GM12878 (cell line): ENCODE measurements at regions not wholly inside any gene's neighbourhood (a gene's known extent, or its start where the extent isn't known, plus 50 kb on each side); places are given as distances from the start of the nearest gene placed in this dataset.

Experiments
- ATAC-seq: fragments of 200-7000 bp; cut with Tn5 transposase; 3 replicates; pipeline ENCODE4 v1.9.1; 2020; ENCODE audit warnings: mild to moderate bottlenecking, moderate library complexity
- BruUV-seq: library from RNA; stranded (reverse); fragments of 400-500 nt; replicated peaks from 2 replicates; lab custom pipeline; 2021; lab: Mats Ljungman, UMichigan
- CTCF ChIA-PET: fragments of 300-600 bp; sonication (Branson Sonifier 250); formaldehyde crosslinking; extraction: SDS; loops from one replicate; lab custom pipeline; 2021; ENCODE audit warnings: inconsistent platforms; lab: Yijun Ruan, JAX
- POLR2A ChIA-PET: fragments of 350-600 bp; formaldehyde crosslinking; extraction: SDS; loops from one replicate; lab custom pipeline; 2021; ENCODE audit warnings: inconsistent platforms; lab: Charles Lee
- RAD21 ChIA-PET: fragments of 300-600 bp; sonication (Branson Sonifier 250); formaldehyde crosslinking; loops from one replicate; lab custom pipeline; 2023; ENCODE audit warnings: antibody characterized with exemption; ENCODE audit not compliant: unreplicated experiment; lab: Charles Lee
- SMC1A ChIA-PET: fragments of 300-600 bp; sonication (Branson Sonifier 250); formaldehyde crosslinking; loops from one replicate; lab custom pipeline; 2023; ENCODE audit not compliant: unreplicated experiment, uncharacterized antibody; lab: Charles Lee
- DNase-seq: peaks from one replicate; pipeline ENCODE4 v3.0.0-alpha.2; 2011; ENCODE audit warnings: low read depth, low spot score
- FAIRE-seq: peaks from 3 replicates; lab custom pipeline; 2011; peaks lifted over from hg19 to GRCh38; lab: Jason Lieb, UNC
- H2AFZ ChIP-seq: 2 replicates; pipeline ENCODE4 v1.6.0; 2011; ENCODE audit warnings: low read depth, low read length, control low read depth; ENCODE audit not compliant: control insufficient read depth
- H3K27ac ChIP-seq: 2 replicates; pipeline ENCODE4 v1.5.1; 2011; ENCODE audit warnings: control low read depth; ENCODE audit not compliant: control insufficient read depth, insufficient read depth
- H3K27me3 ChIP-seq, 2 experiments: replicated peaks in 1 of 2; 2 replicates each; pipeline versions ENCODE4 v1.6.0 to v1.6.1; 2011; ENCODE audit warnings: low read length in 1 of 2; ENCODE audit not compliant: control insufficient read depth in 2 of 2, insufficient read depth in 2 of 2
- H3K36me3 ChIP-seq, 2 experiments: 2 replicates each; pipeline ENCODE4 v1.5.1; 2011; ENCODE audit warnings: low read length in 1 of 2; ENCODE audit not compliant: control insufficient read depth in 2 of 2, insufficient read depth in 2 of 2
- H3K4me1 ChIP-seq: 2 replicates; pipeline ENCODE4 v1.6.1; 2011; ENCODE audit warnings: mild to moderate bottlenecking, low read length, moderate library complexity, mixed read lengths; ENCODE audit not compliant: control insufficient read depth, insufficient read depth
- H3K4me2 ChIP-seq: 2 replicates; pipeline ENCODE4 v1.6.0; 2011; ENCODE audit warnings: control low read depth; ENCODE audit not compliant: control insufficient read depth, insufficient read depth
- H3K4me3 ChIP-seq: fragments of 200-600 bp; sonication (generic); 2 replicates; pipeline ENCODE4 v1.5.1; 2016
- H3K79me2 ChIP-seq: 2 replicates; pipeline ENCODE4 v1.6.0; 2011; ENCODE audit warnings: low read length; ENCODE audit not compliant: control insufficient read depth, insufficient read depth
- H3K9ac ChIP-seq: 2 replicates; pipeline ENCODE4 v1.8.0; 2011; ENCODE audit warnings: low read length, control low read depth, mixed read lengths; ENCODE audit not compliant: control insufficient read depth, insufficient read depth
- H3K9me3 ChIP-seq: replicated peaks from 3 replicates; pipeline ENCODE4 v1.5.1; 2011; ENCODE audit warnings: mild to moderate bottlenecking, low read length; ENCODE audit not compliant: control insufficient read depth, insufficient read depth
- H4K20me1 ChIP-seq: 2 replicates; pipeline ENCODE4 v1.6.0; 2011; ENCODE audit not compliant: control insufficient read depth, insufficient read depth
- ATF3 ChIP-seq: IDR thresholded peaks from 2 replicates; pipeline ENCODE4 v1.6.1; 2011; ENCODE audit warnings: low read depth, mild to moderate bottlenecking, low read length, moderate library complexity, borderline replicate concordance; ENCODE audit errors: extremely low read depth
- DPF2 ChIP-seq: fragments of 450-650 bp; IDR thresholded peaks from 2 replicates; pipeline ENCODE4 v1.6.1; 2017; ENCODE audit warnings: mild to moderate bottlenecking
- FOXM1 ChIP-seq: IDR thresholded peaks from 2 replicates; pipeline ENCODE4 v1.6.1; 2012; ENCODE audit warnings: low read depth, mild to moderate bottlenecking, inconsistent platforms, low read length, moderate library complexity
- IRF4 ChIP-seq: IDR thresholded peaks from 2 replicates; pipeline ENCODE4 v1.6.1; 2011; ENCODE audit warnings: low read depth, low read length
- JUND ChIP-seq: IDR thresholded peaks from 2 replicates; pipeline ENCODE4 v1.6.1; 2012; ENCODE audit warnings: low read depth, mild to moderate bottlenecking, low read length, improper control_type of control experiment, moderate library complexity
- MYB ChIP-seq: fragments of 150-350 bp; IDR thresholded peaks from 2 replicates; pipeline ENCODE4 v1.6.1; 2014; ENCODE audit warnings: mild to moderate bottlenecking, low read depth, low read length, borderline replicate concordance
- NR2F1 ChIP-seq: fragments of 450-650 bp; conservative IDR thresholded peaks from 2 replicates; pipeline ENCODE4 v1.6.1; 2017; ENCODE audit warnings: mild to moderate bottlenecking
- RUNX3 ChIP-seq: IDR thresholded peaks from 2 replicates; pipeline ENCODE4 v1.6.1; 2012; ENCODE audit warnings: low read length, inconsistent platforms
- SMAD5 ChIP-seq: IDR thresholded peaks from 2 replicates; pipeline ENCODE4 v1.6.1; 2016; ENCODE audit warnings: antibody characterized with exemption, low read depth
- SRF ChIP-seq, 2 experiments: IDR thresholded peaks; 2 replicates each; pipeline ENCODE4 v1.6.1; 2011; ENCODE audit warnings: low read depth in 2 of 2, low read length in 2 of 2, mild to moderate bottlenecking in 1 of 2, moderate library complexity in 1 of 2
- TCF3 ChIP-seq: IDR thresholded peaks from 2 replicates; pipeline ENCODE4 v1.6.1; 2012; ENCODE audit warnings: low read depth, mild to moderate bottlenecking, low read length, borderline replicate concordance; ENCODE audit not compliant: insufficient read depth
- WRNIP1 ChIP-seq: IDR thresholded peaks from 2 replicates; pipeline ENCODE4 v1.6.1; 2011; ENCODE audit warnings: low read depth, low read length, improper control_type of control experiment, borderline replicate concordance
- WGBS: methylation state at CpG from one replicate; pipeline ENCODE4 v1.1.6; 2016; ENCODE audit warnings: low lambda C conversion rate; ENCODE audit not compliant: insufficient replicate concordance, insufficient coverage; ENCODE audit errors: missing lambda C conversion rate; 5-methylcytosine and 5-hydroxymethylcytosine counted together
- in situ Hi-C: fragments of 300-500 bp; cut with MboI; formaldehyde crosslinking; loops from 9 replicates; pipeline ENCODE4 v1.14.3; 2018; ENCODE audit warnings: mixed read lengths
- intact Hi-C: fragments of 100-400 bp; cut with micrococcal nuclease; formaldehyde crosslinking; loops from one replicate; pipeline ENCODE4 v1.14.2; 2022; ENCODE audit not compliant: unreplicated experiment

- no peaks in the 10 kb centered on the region; the same call in 2 of the 3 replicates for H3K9me3 ChIP-seq
- ChIA-PET SMC1A (no interaction called here), POLR2A (no interaction called here), RAD21 (no interaction called here), CTCF (no interaction called here)
- FAIRE-seq (no peak), ATAC-seq (no peak), DNase-seq (no peak)
- no peaks in the 10 kb centered on the region for H3K27me3 ChIP-seq
- H4K20me1 ChIP-seq = no peaks in the 10 kb centered on the region
- intact Hi-C loops (no loop called here), in situ Hi-C loops (no loop called here)
- H2AFZ ChIP-seq = no peak overlapping the region
- H3K4me1 ChIP-seq = no peaks in the 10 kb centered on the region
- H3K9ac ChIP-seq = no peak overlapping the region
- no peaks in the 10 kb centered on the region for H3K79me2 ChIP-seq
- no peak overlapping the region for H3K4me2 ChIP-seq
- TF ChIP-seq RUNX3 (no peak), DPF2 (no peak), SRF (IDR thresholded peaks at IDR 0.05; ENCODE audit: low read depth in 2 of 2, low read length in 2 of 2) (no peak), IRF4 (no peak), MYB (no peak), JUND (no peak), ATF3 (no peak), NR2F1 (no peak), SMAD5 (no peak), TCF3 (no peak), FOXM1 (no peak), WRNIP1 (no peak)
- no peak overlapping the region for H3K27ac ChIP-seq
- H3K4me3 ChIP-seq = no peak overlapping the region
- H3K36me3 ChIP-seq = no peaks in the 10 kb centered on the region
- BruUV-seq = no TSS peak
- 47% methylated on average over 10 of the region's 10 CpGs for WGBS
Observed at GRCh38 chr15:27623149-27623548, 476.0 kb downstream of the OCA2 start.
